ENCODE measurements at regions not wholly inside any gene's neighbourhood (a gene's known extent, or its start where the extent isn't known, plus 50 kb on each side); places are given as distances from the start of the nearest gene placed in this dataset.

DNA sequence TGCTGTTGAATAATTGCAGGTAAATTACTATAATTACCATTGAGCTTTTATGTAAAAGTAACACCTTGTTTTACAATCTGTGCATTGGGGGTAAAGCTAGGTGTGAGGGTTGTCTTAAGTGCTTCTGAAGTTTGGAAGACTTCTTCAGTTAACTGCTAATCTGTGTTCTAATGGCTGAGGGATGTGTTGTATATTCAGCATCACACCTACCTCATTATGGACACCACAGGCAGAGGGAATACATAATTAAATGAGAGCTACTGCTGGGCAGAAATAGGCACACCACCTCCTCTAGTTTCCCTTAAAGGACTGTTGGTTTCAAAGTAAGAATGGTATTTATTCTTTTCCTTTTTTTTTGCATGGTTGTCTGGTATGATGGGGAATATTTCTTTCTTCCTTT, 502.3 kb upstream of the RGS6 start:
- TF ChIP-seq ZNF274 (IDR thresholded peaks at IDR 0.05; ENCODE audit: low read depth, low read length) (no peak), SUZ12 (IDR thresholded peaks at IDR 0.05; ENCODE audit: extremely low read depth, insufficient read depth, insufficient read length) (no peak), YY1 (IDR thresholded peaks at IDR 0.05; ENCODE audit: insufficient read depth, insufficient read length) (no peak)
